Spleen (tissue), 11 donors: ENCODE measurements at regions not wholly inside any gene's neighbourhood (a gene's known extent, or its start where the extent isn't known, plus 50 kb on each side); places are given as distances from the start of the nearest gene placed in this dataset.
A peak's percentile ranks its signal among the peaks of the same experiment; 100 is the strongest.

ENCODE experiments used
- DNase-seq: peaks from one replicate; pipeline ENCODE4 v3.0.0-alpha.2; 2020
- H3K27ac ChIP-seq, 8 donors: fragments of 200-600 bp; sonication (generic) in 7 of 8; 1 replicate in 4 of 8; 2 replicates in 4 of 8; pipeline versions ENCODE4 v1.5.0 to v1.8.0; 2016 to 2021; ENCODE audit warnings: inconsistent platforms in 4 of 8, mild to moderate bottlenecking in 4 of 8, moderate library complexity in 1 of 8
- H3K27me3 ChIP-seq, 7 donors: fragments of 200-600 bp; sonication (generic) in 6 of 7; replicated peaks in 1 of 7; 1 replicate in 4 of 7; 2 replicates in 3 of 7; pipeline versions ENCODE4 v1.5.0 to v1.8.0; 2016 to 2021; ENCODE audit warnings: inconsistent platforms in 3 of 7, mild to moderate bottlenecking in 1 of 7
- H3K36me3 ChIP-seq, 6 donors: fragments of 200-600 bp; sonication (generic) in 5 of 6; 1 replicate in 4 of 6; 2 replicates in 2 of 6; pipeline versions ENCODE4 v1.5.0 to v1.8.0; 2016 to 2021; ENCODE audit warnings: inconsistent platforms in 2 of 6
- H3K4me1 ChIP-seq, 6 donors: fragments of 200-600 bp; sonication (generic) in 5 of 6; 1 replicate in 3 of 6; 2 replicates in 3 of 6; pipeline versions ENCODE4 v1.5.0 to v1.8.0; 2016 to 2021; ENCODE audit warnings: inconsistent platforms in 3 of 6
- H3K4me3 ChIP-seq, 8 donors: fragments of 200-600 bp; sonication (generic) in 7 of 8; 1 replicate in 4 of 8; 2 replicates in 4 of 8; pipeline versions ENCODE4 v1.5.0 to v1.8.0; 2016 to 2021; ENCODE audit warnings: inconsistent platforms in 4 of 8, mild to moderate bottlenecking in 4 of 8, moderate library complexity in 2 of 8
- H3K9me3 ChIP-seq, 8 donors: fragments of 200-600 bp; sonication (generic) in 7 of 8; 1 replicate in 4 of 8; 2 replicates in 4 of 8; pipeline versions ENCODE4 v1.5.0 to v1.8.0; 2016 to 2021; ENCODE audit warnings: inconsistent platforms in 4 of 8
- CTCF ChIP-seq, 11 experiments: fragments of 200-600 bp in 7 of 11; fragments of 450-650 bp in 4 of 11; sonication (generic) in 4 of 11; IDR thresholded peaks in 8 of 11; conservative IDR thresholded peaks in 3 of 11; 1 replicate in 7 of 11; 2 replicates in 4 of 11; pipeline versions ENCODE4 v1.4.0 to v1.8.0; 2016 to 2021; ENCODE audit warnings: antibody characterized with exemption in 11 of 11, inconsistent platforms in 4 of 11, mild to moderate bottlenecking in 1 of 11
- POLR2A ChIP-seq, 3 donors: fragments of 450-650 bp; IDR thresholded peaks; one replicate each; pipeline ENCODE4 v1.5.1; 2017; ENCODE audit warnings: antibody characterized with exemption in 3 of 3, mild to moderate bottlenecking in 1 of 3
- POLR2AphosphoS5 ChIP-seq, 3 donors: sonication (generic); formaldehyde crosslinking; IDR thresholded peaks; one replicate each; pipeline ENCODE4 v1.5.1; 2017; ENCODE audit warnings: antibody characterized with exemption in 3 of 3
- WGBS, 5 donors: extraction: QIAGEN DNeasy Blood & Tissue Kit in 3 of 5; methylation state at CpG; one replicate each; pipeline versions ENCODE4 v1.1.5 to v1.1.7; 2013 to 2018; 5-methylcytosine and 5-hydroxymethylcytosine counted together
- intact Hi-C: fragments of 100-400 bp; cut with DNase I; formaldehyde crosslinking; loops from one replicate; pipeline ENCODE4 v1.15.0; 2023; ENCODE audit warnings: low total_unique reads
- donor health status: healthy with polysubstance abuse.
- donor health status: DM: no; HTN: no; CAD: no; lungs with moderate emphysema.
- donor health status: DM: no; HTN: no; CAD: no.
- donor health status: Bipolar disorder and iron deficiency.
- donor health status: healthy.
- donor health status: DM: no; HTN: no; CAD: no.
- donor health status: DM: yes; HTN: yes; CAD: no.

DNA sequence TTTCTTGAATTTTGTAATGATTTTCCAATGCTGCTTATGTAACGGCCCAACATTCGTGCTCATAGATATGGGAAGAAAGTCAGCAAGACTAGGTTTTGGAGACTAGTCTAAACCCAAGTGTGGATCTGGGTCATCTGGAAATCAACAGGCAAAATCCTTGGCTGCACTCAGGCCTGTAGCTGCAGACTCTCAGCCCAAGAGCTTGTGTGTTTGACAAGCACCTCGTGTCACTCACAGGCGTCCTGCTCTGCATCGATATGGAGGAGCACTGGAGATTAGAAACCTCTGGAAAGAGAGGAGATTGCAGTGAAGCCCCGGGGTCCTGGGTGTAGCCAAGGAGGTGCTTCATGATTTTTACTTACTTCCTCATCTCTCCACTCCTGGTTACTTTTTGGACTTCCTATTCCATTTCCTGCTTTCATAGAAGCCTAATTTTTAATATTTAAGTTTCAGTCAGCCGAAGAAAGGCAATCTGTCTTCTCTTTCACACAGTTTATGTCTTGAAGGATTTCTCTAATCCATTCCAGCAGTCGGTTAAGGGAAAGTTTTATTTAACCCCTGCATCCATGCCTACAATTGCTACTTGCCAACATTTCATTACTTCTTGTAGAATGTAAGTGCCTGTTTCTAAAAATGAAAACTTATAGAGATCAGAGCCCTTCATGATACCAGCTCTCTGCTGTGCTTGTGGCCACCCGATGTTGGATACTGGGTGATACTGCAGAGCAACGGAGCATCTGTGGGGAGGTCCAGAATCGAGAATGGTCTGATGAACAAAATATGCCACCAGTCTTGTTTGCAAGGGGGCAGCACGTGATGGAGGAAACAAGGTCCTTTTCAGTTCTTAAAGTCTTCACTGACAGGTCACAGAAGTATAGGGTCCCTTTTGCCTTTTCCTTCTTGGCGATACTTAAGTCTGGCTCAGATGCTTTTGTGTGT lies 296.3 kb downstream of the QKI start:
- WGBS, 5 donors: 56 to 62% (median 59%) methylated on average over 13 of the region's 13 CpGs
- intact Hi-C loops: no loop called here
- no peak for TF ChIP-seq POLR2AphosphoS5 (IDR thresholded peaks at IDR 0.05)
- no peak for TF ChIP-seq CTCF (IDR thresholded peaks at IDR 0.05 in 8 of 11, conservative IDR thresholded peaks at IDR 0.05 in 3 of 11)
- TF ChIP-seq POLR2A (IDR thresholded peaks at IDR 0.05): no peak
- no peaks in the 10 kb centered on the region for H3K9me3 ChIP-seq
- DNase-seq: no peak
- H3K27me3 ChIP-seq: no peaks in the 10 kb centered on the region
- H3K4me3 ChIP-seq: no peak overlapping the region
- H3K36me3 ChIP-seq: no peaks in the 10 kb centered on the region
- no peak overlapping the region for H3K27ac ChIP-seq
- H3K4me1 ChIP-seq: peaks cover 30 to 74% (median 63%) of the 10 kb centered on the region in 6 donors

DNA sequence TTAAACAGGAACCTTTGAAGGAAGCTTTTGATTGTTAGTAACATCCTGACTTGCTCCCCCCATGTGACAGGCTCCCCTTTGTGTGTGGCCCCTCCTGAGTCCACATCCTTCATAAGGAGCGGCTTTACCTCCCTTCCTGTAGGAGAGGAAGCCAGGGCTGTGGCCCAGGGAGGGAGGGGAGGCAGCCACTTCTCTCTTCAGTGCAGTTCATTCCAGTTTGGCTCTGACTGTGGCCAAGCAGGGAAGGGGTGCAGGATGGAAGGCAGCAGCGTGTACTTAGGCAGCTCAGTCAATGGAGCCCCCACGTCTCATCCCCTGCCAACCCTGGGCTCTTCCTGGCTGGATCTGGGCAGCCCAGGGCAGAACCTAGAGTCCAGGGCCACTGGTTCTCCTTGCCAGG lies 295.2 kb downstream of the QKI start:
- TF ChIP-seq POLR2AphosphoS5 (IDR thresholded peaks at IDR 0.05): no peak
- no peak for TF ChIP-seq CTCF (IDR thresholded peaks at IDR 0.05 in 8 of 11, conservative IDR thresholded peaks at IDR 0.05 in 3 of 11)
- no peak for TF ChIP-seq POLR2A (IDR thresholded peaks at IDR 0.05)
- Histone ChIP-seq H3K9me3 (no peaks in the 10 kb centered on the region), H3K4me1 (peaks cover 30 to 85% (median 67%) of the 10 kb centered on the region in 6 donors), H3K27ac (no peak overlapping the region), H3K4me3 (no peak overlapping the region), H3K36me3 (no peaks in the 10 kb centered on the region), H3K27me3 (no peaks in the 10 kb centered on the region)
- DNase-seq: no peak
- WGBS, 5 donors: 36 to 49% (median 39%) methylated on average over 3 of the region's 3 CpGs
- intact Hi-C loops: no loop called here

DNA sequence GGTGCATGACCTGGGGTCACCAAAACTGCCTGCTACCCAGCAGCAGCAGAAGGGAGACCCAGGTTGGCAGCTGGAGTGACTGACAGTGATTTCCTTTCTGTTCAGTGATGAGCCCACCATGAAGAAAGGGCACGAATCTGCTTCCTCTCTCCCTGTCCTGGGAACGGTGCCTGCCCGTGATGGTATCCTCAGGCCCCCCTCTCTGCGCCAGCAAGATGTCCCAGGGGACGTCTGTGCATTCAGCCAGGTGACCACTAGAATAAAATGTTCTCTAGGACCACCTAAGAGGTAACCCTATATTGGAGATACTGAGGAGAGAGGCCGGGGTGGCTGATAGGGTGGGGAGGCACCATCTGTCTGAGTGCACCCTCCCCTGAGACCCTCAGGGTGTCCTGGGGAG lies 294.7 kb downstream of the QKI start:
- no peak for DNase-seq
- Histone ChIP-seq H3K27ac (no peak overlapping the region), H3K4me3 (no peak overlapping the region), H3K27me3 (no peaks in the 10 kb centered on the region), H3K36me3 (no peaks in the 10 kb centered on the region), H3K4me1 (peaks cover 30 to 89% (median 67%) of the 10 kb centered on the region in 6 donors), H3K9me3 (no peaks in the 10 kb centered on the region)
- 50 to 65% (median 59%) methylated on average over 6 of the region's 6 CpGs for WGBS, 5 donors
- intact Hi-C loops: no loop called here
- TF ChIP-seq CTCF (IDR thresholded peaks at IDR 0.05 in 8 of 11, conservative IDR thresholded peaks at IDR 0.05 in 3 of 11) (no peak), POLR2A (IDR thresholded peaks at IDR 0.05) (no peak), POLR2AphosphoS5 (IDR thresholded peaks at IDR 0.05) (no peak)

DNA sequence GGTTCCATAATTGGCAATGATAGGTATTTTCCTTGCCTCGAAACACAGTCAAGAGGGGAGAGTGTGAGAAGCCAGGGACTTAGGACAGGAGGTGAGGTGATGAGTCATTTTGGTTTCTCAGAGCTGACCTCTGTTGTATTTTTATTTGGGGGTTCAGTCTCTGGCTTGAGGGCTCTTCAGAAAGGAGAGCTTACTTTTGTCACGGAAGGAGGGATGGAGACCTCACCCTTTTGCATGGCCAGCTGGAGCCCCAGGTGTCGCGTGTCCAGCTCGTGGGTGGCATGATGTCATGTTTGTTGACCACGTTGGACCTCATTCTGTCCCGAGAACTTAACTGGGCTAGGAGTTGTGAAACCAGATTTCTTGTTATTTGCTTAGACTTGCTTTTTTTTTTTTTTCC lies 293.9 kb downstream of the QKI start:
- H3K27ac ChIP-seq: peak overlapping the region in 1 of 8 donors; percentile 49
- 78 to 88% (median 85%) methylated on average over 7 of the region's 7 CpGs for WGBS, 5 donors
- TF ChIP-seq CTCF (IDR thresholded peaks at IDR 0.05 in 8 of 11, conservative IDR thresholded peaks at IDR 0.05 in 3 of 11) (no peak), POLR2AphosphoS5 (IDR thresholded peaks at IDR 0.05) (no peak), POLR2A (IDR thresholded peaks at IDR 0.05) (no peak)
- no peaks in the 10 kb centered on the region for H3K9me3 ChIP-seq
- H3K27me3 ChIP-seq: no peaks in the 10 kb centered on the region
- peaks cover 30 to 93% (median 67%) of the 10 kb centered on the region in 6 donors for H3K4me1 ChIP-seq
- H3K36me3 ChIP-seq: no peaks in the 10 kb centered on the region
- H3K4me3 ChIP-seq: no peak overlapping the region
- intact Hi-C loops: no loop called here
- DNase-seq: no peak
